Cardiac muscle cell (in vitro differentiated cells and primary cell): ENCODE measurements at regions not wholly inside any gene's neighbourhood (a gene's known extent, or its start where the extent isn't known, plus 50 kb on each side); places are given as distances from the start of the nearest gene placed in this dataset.
"Not testable (repeated sequence)": the region's sequence is repeated elsewhere in the genome, so short reads cannot be mapped to it uniquely, and the experiment has no call there.

Source experiments
- DNase-seq, 2 donors: peaks; one replicate each; pipeline versions ENCODE4 v3.0.0 to v3.0.0-alpha.2; 2010 to 2017; ENCODE audit warnings: low read depth in 1 of 2, low spot score in 1 of 2
- H3K27ac ChIP-seq: fragments of 200-600 bp; sonication (generic); 2 replicates; pipeline ENCODE4 v1.5.1; 2016
- H3K27me3 ChIP-seq: fragments of 200-600 bp; sonication (generic); 2 replicates; pipeline ENCODE4 v1.6.0; 2016; ENCODE audit warnings: control low read depth
- H3K36me3 ChIP-seq: fragments of 200-600 bp; sonication (generic); 2 replicates; pipeline ENCODE4 v1.5.1; 2016; ENCODE audit warnings: control low read depth
- H3K4me1 ChIP-seq: fragments of 200-600 bp; sonication (generic); 2 replicates; pipeline ENCODE4 v1.8.1; 2017; ENCODE audit warnings: low read depth, mild to moderate bottlenecking, mixed run types
- H3K4me3 ChIP-seq: fragments of 200-600 bp; sonication (generic); 2 replicates; pipeline ENCODE4 v1.5.1; 2016; ENCODE audit warnings: mild to moderate bottlenecking
- H3K9me3 ChIP-seq: fragments of 200-600 bp; sonication (generic); 2 replicates; pipeline ENCODE4 v1.5.1; 2017; ENCODE audit warnings: low read depth, mild to moderate bottlenecking, control low read depth
- CTCF ChIP-seq: IDR thresholded peaks from 2 replicates; pipeline ENCODE4 v1.5.1; 2012; ENCODE audit warnings: low read depth, mild to moderate bottlenecking, low read length

- Histone ChIP-seq H3K4me1 (no peaks in the 10 kb centered on the region), H3K36me3 (no peaks in the 10 kb centered on the region), H3K27me3 (no peaks in the 10 kb centered on the region), H3K4me3 (no peak overlapping the region), H3K27ac (no peak overlapping the region), H3K9me3 (no peaks in the 10 kb centered on the region)
- no peak for DNase-seq
- no peak for TF ChIP-seq CTCF
These were observed 189.4 kb downstream of the HTR1B start for GRCh38 chr6:77273929-77274328.

- H3K9me3 ChIP-seq = no peaks in the 10 kb centered on the region
- H3K4me1 ChIP-seq = no peaks in the 10 kb centered on the region
- no peak for TF ChIP-seq CTCF
- H3K36me3 ChIP-seq = no peaks in the 10 kb centered on the region
- H3K27me3 ChIP-seq = no peaks in the 10 kb centered on the region
- H3K4me3 ChIP-seq = no peak overlapping the region
- H3K27ac ChIP-seq = no peak overlapping the region
- no peak for DNase-seq
These were observed 198.3 kb downstream of the HTR1B start for GRCh38 chr6:77264970-77265369.

GRCh38 chr6:77263003-77263402, 200.3 kb downstream of the HTR1B start:
- no peak overlapping the region for H3K4me3 ChIP-seq
- TF ChIP-seq CTCF = no peak
- H3K9me3 ChIP-seq = no peaks in the 10 kb centered on the region
- H3K27me3 ChIP-seq = no peaks in the 10 kb centered on the region
- no peaks in the 10 kb centered on the region for H3K4me1 ChIP-seq
- no peaks in the 10 kb centered on the region for H3K36me3 ChIP-seq
- no peak overlapping the region for H3K27ac ChIP-seq
- no peak for DNase-seq

- not testable (repeated sequence) for H3K36me3 ChIP-seq
These were observed 211.5 kb downstream of the HTR1B start for GRCh38 chr6:77251801-77252200.

GRCh38 chr6:77249560-77249959, 213.7 kb downstream of the HTR1B start:
- Histone ChIP-seq H3K27me3 (no peaks in the 10 kb centered on the region), H3K36me3 (no peaks in the 10 kb centered on the region), H3K4me1 (no peaks in the 10 kb centered on the region), H3K9me3 (no peaks in the 10 kb centered on the region), H3K4me3 (no peak overlapping the region), H3K27ac (no peak overlapping the region)
- TF ChIP-seq CTCF = no peak
- DNase-seq = no peak

More at GRCh38 chr6:77251801-77252200, 211.5 kb downstream of the HTR1B start:
- not testable (repeated sequence) for DNase-seq, H3K4me1 ChIP-seq, H3K4me3 ChIP-seq, H3K27me3 ChIP-seq, H3K9me3 ChIP-seq, H3K27ac ChIP-seq

GRCh38 chr6:77245026-77245425, 218.3 kb downstream of the HTR1B start:
- no peak for TF ChIP-seq CTCF
- Histone ChIP-seq H3K4me3 (no peak overlapping the region), H3K4me1 (no peaks in the 10 kb centered on the region), H3K9me3 (no peaks in the 10 kb centered on the region), H3K27ac (no peak overlapping the region), H3K27me3 (no peaks in the 10 kb centered on the region), H3K36me3 (no peaks in the 10 kb centered on the region)
- DNase-seq = peak in 1 of 2 donors; percentile 59
